ENCODE measurements at regions not wholly inside any gene's neighbourhood (a gene's known extent, or its start where the extent isn't known, plus 50 kb on each side); places are given as distances from the start of the nearest gene placed in this dataset.

- H3K27ac ChIP-seq: no peak overlapping the region
Observed at GRCh38 chr11:44493383-44493782, 72.1 kb upstream of the CD82 start.

GRCh38 chr11:44493930-44494329 lies 71.5 kb upstream of the CD82 start:
- H3K4me3 ChIP-seq (ENCODE audit: low read depth in 1 of 2, low read length in 1 of 2): no peak overlapping the region
- H3K4me1 ChIP-seq (ENCODE audit: control insufficient read depth in 1 of 2, insufficient read depth in 1 of 2, low read depth in 1 of 2, low read length in 1 of 2): no peaks in the 10 kb centered on the region
- no peaks in the 10 kb centered on the region for H3K9me3 ChIP-seq
- no peaks in the 10 kb centered on the region for H3K36me3 ChIP-seq
- H3K27ac ChIP-seq: no peak overlapping the region
- peaks cover 66% of the 10 kb centered on the region for H3K27me3 ChIP-seq
- TF ChIP-seq CTCF (IDR thresholded peaks at IDR 0.05): no peak

More at GRCh38 chr11:44493383-44493782, 72.1 kb upstream of the CD82 start:
- H3K36me3 ChIP-seq: no peaks in the 10 kb centered on the region
- H3K4me3 ChIP-seq (ENCODE audit: low read depth in 1 of 2, low read length in 1 of 2): no peak overlapping the region
- H3K9me3 ChIP-seq: no peaks in the 10 kb centered on the region
- H3K27me3 ChIP-seq: peaks cover 66% of the 10 kb centered on the region
- TF ChIP-seq CTCF (IDR thresholded peaks at IDR 0.05): no peak
- no peaks in the 10 kb centered on the region for H3K4me1 ChIP-seq (ENCODE audit: control insufficient read depth in 1 of 2, insufficient read depth in 1 of 2, low read depth in 1 of 2, low read length in 1 of 2)

- Histone ChIP-seq H3K36me3 (no peaks in the 10 kb centered on the region), H3K27ac (no peak overlapping the region), H3K9me3 (no peaks in the 10 kb centered on the region), H3K27me3 (peaks cover 66% of the 10 kb centered on the region), H3K4me1 (ENCODE audit: control insufficient read depth in 1 of 2, insufficient read depth in 1 of 2, low read depth in 1 of 2, low read length in 1 of 2) (no peaks in the 10 kb centered on the region), H3K4me3 (ENCODE audit: low read depth in 1 of 2, low read length in 1 of 2) (no peak overlapping the region)
- no peak for TF ChIP-seq CTCF (IDR thresholded peaks at IDR 0.05)
Observed at GRCh38 chr11:44494785-44495184, 70.7 kb upstream of the CD82 start.

GRCh38 chr11:44496391-44496790 lies 69.1 kb upstream of the CD82 start:
- no peak overlapping the region for H3K27ac ChIP-seq
- H3K4me1 ChIP-seq (ENCODE audit: control insufficient read depth in 1 of 2, insufficient read depth in 1 of 2, low read depth in 1 of 2, low read length in 1 of 2): no peaks in the 10 kb centered on the region
- H3K27me3 ChIP-seq: peaks cover 54% of the 10 kb centered on the region
- H3K36me3 ChIP-seq: no peaks in the 10 kb centered on the region
- H3K9me3 ChIP-seq: no peaks in the 10 kb centered on the region
- no peak overlapping the region for H3K4me3 ChIP-seq (ENCODE audit: low read depth in 1 of 2, low read length in 1 of 2)
- TF ChIP-seq CTCF (IDR thresholded peaks at IDR 0.05): no peak

- no peak overlapping the region for H3K27ac ChIP-seq
- TF ChIP-seq CTCF (IDR thresholded peaks at IDR 0.05): no peak
Observed at GRCh38 chr11:44498089-44498871, 67.2 kb upstream of the CD82 start.

More at GRCh38 chr11:44498089-44498871, 67.2 kb upstream of the CD82 start:
- peaks cover 37% of the 10 kb centered on the region for H3K27me3 ChIP-seq
- H3K4me1 ChIP-seq (ENCODE audit: control insufficient read depth in 1 of 2, insufficient read depth in 1 of 2, low read depth in 1 of 2, low read length in 1 of 2): no peaks in the 10 kb centered on the region
- no peaks in the 10 kb centered on the region for H3K36me3 ChIP-seq
- H3K9me3 ChIP-seq: no peaks in the 10 kb centered on the region
- no peak overlapping the region for H3K4me3 ChIP-seq (ENCODE audit: low read depth in 1 of 2, low read length in 1 of 2)

Measured in neutrophil (primary cell).